ENCODE measurements at regions not wholly inside any gene's neighbourhood (a gene's known extent, or its start where the extent isn't known, plus 50 kb on each side); places are given as distances from the start of the nearest gene placed in this dataset.

GRCh38 chr11:43119275-43119970 lies 192.4 kb upstream of the API5 start:
- intact Hi-C loops (cut with micrococcal nuclease) = no loop called here
- Mint-ChIP-seq H3K4me1 (no peaks in the 10 kb centered on the region), H3K4me3 (no peak overlapping the region), H3K27me3 (no peaks in the 10 kb centered on the region), H3K9me3 (peaks cover 2% of the 10 kb centered on the region), H3K27ac (no peak overlapping the region), H3K36me3 (ENCODE audit: low read depth) (no peaks in the 10 kb centered on the region)
- ATAC-seq (ENCODE audit: low read depth) (no peak), DNase-seq (no peak)
- ChIA-PET POLR2A (no interaction called here), CTCF (no interaction called here)
- no peak for TF ChIP-seq CTCF (IDR thresholded peaks at IDR 0.05)

- intact Hi-C loops (cut with micrococcal nuclease) = no loop called here
- H3K27me3 Mint-ChIP-seq = no peaks in the 10 kb centered on the region
- no peaks in the 10 kb centered on the region for H3K4me1 Mint-ChIP-seq
- no peak overlapping the region for H3K4me3 Mint-ChIP-seq
- no peaks in the 10 kb centered on the region for H3K36me3 Mint-ChIP-seq (ENCODE audit: low read depth)
- ChIA-PET POLR2A (no interaction called here), CTCF (no interaction called here)
- TF ChIP-seq CTCF (IDR thresholded peaks at IDR 0.05) = no peak
- no peak for ATAC-seq (ENCODE audit: low read depth)
- H3K27ac Mint-ChIP-seq = no peak overlapping the region
- no peaks in the 10 kb centered on the region for H3K9me3 Mint-ChIP-seq
- DNase-seq = no peak
Observed at GRCh38 chr11:43122546-43122945, 189.2 kb upstream of the API5 start.

- POLR2A ChIA-PET = no interaction called here
- ATAC-seq (ENCODE audit: low read depth) = no peak
- DNase-seq = no peak
- H3K27me3 Mint-ChIP-seq = no peaks in the 10 kb centered on the region
- H3K36me3 Mint-ChIP-seq (ENCODE audit: low read depth) = no peaks in the 10 kb centered on the region
- no peak overlapping the region for H3K27ac Mint-ChIP-seq
- H3K4me3 Mint-ChIP-seq = no peak overlapping the region
- H3K9me3 Mint-ChIP-seq = no peaks in the 10 kb centered on the region
- CTCF ChIA-PET = no interaction called here
- no peaks in the 10 kb centered on the region for H3K4me1 Mint-ChIP-seq
- intact Hi-C loops (cut with micrococcal nuclease) = no loop called here
- TF ChIP-seq CTCF (IDR thresholded peaks at IDR 0.05) = no peak
Observed at GRCh38 chr11:43123443-43123842, 188.4 kb upstream of the API5 start.

GRCh38 chr11:43124272-43124935 lies 187.4 kb upstream of the API5 start:
- TF ChIP-seq CTCF (IDR thresholded peaks at IDR 0.05) = no peak
- Mint-ChIP-seq H3K4me1 (no peaks in the 10 kb centered on the region), H3K36me3 (ENCODE audit: low read depth) (no peaks in the 10 kb centered on the region), H3K4me3 (no peak overlapping the region), H3K27ac (no peak overlapping the region), H3K9me3 (no peaks in the 10 kb centered on the region), H3K27me3 (no peaks in the 10 kb centered on the region)
- intact Hi-C loops (cut with micrococcal nuclease) = no loop called here
- ATAC-seq (ENCODE audit: low read depth) (no peak), DNase-seq (no peak)
- POLR2A ChIA-PET = no interaction called here
- CTCF ChIA-PET = no interaction called here

- POLR2A ChIA-PET = no interaction called here
- no peak overlapping the region for H3K27ac Mint-ChIP-seq
- no peaks in the 10 kb centered on the region for H3K9me3 Mint-ChIP-seq
- no peaks in the 10 kb centered on the region for H3K27me3 Mint-ChIP-seq
- no peak for TF ChIP-seq CTCF (IDR thresholded peaks at IDR 0.05)
- CTCF ChIA-PET = no interaction called here
- H3K4me3 Mint-ChIP-seq = no peak overlapping the region
- intact Hi-C loops (cut with micrococcal nuclease) = no loop called here
- no peak for ATAC-seq (ENCODE audit: low read depth)
- no peaks in the 10 kb centered on the region for H3K36me3 Mint-ChIP-seq (ENCODE audit: low read depth)
- no peaks in the 10 kb centered on the region for H3K4me1 Mint-ChIP-seq
- no peak for DNase-seq
Observed at GRCh38 chr11:43129329-43129728, 182.5 kb upstream of the API5 start.

Data from activated B cell treated with CpG ODN at 0.5 μM for 24 hours (primary cell).